ENCODE measurements at regions not wholly inside any gene's neighbourhood (a gene's known extent, or its start where the extent isn't known, plus 50 kb on each side); places are given as distances from the start of the nearest gene placed in this dataset.

DNA sequence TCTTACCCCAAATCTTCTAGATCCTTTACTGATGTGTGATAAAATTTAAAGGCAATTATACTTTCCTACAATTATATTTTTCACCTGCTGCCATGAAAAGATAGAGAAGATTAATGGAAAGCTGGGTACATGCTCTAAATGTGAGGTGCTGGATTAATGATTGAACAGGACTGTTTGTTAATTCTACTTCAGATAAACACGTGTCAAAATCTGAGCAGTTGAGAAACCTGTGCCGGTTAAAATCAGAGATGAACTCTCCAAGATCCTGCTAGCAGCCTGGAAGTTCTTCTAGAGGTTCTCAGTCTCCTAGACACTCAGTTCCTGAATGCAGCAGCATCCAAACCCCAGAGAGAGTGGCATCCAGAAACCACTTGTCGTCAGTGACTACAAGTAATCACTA, 69.2 kb downstream of the INHBA start:
- DNase-seq: no peak
- H3K4me1 ChIP-seq (replicated peaks in 1 of 2): no peaks in the 10 kb centered on the region
- H3K27ac ChIP-seq: no peak overlapping the region
- TF ChIP-seq POLR2A (IDR thresholded peaks at IDR 0.05): no peak
- TF ChIP-seq CTCF (IDR thresholded peaks at IDR 0.05): no peak
- no peaks in the 10 kb centered on the region for H3K9me3 ChIP-seq (replicated peaks in 1 of 3)
- H3K36me3 ChIP-seq (replicated peaks in 1 of 2): no peaks in the 10 kb centered on the region
- H3K4me3 ChIP-seq: no peak overlapping the region
- no peaks in the 10 kb centered on the region for H3K27me3 ChIP-seq
- intact Hi-C loops (cut with DNase I): no loop called here
- 76 to 84% (median 80%) methylated on average over 3 of the region's 3 CpGs for WGBS, 4 donors

- intact Hi-C loops (cut with DNase I): no loop called here
- Histone ChIP-seq H3K9me3 (replicated peaks in 1 of 3) (no peaks in the 10 kb centered on the region), H3K36me3 (replicated peaks in 1 of 2) (no peaks in the 10 kb centered on the region), H3K4me1 (replicated peaks in 1 of 2) (no peaks in the 10 kb centered on the region), H3K27me3 (no peaks in the 10 kb centered on the region), H3K27ac (no peak overlapping the region), H3K4me3 (no peak overlapping the region)
- TF ChIP-seq POLR2A (IDR thresholded peaks at IDR 0.05): no peak
- TF ChIP-seq CTCF (IDR thresholded peaks at IDR 0.05): no peak
- no peak for DNase-seq
- 63 to 86% (median 75%) methylated on average over 4 of the region's 4 CpGs for WGBS, 4 donors
Observed at GRCh38 chr7:41630741-41631140, 72.1 kb downstream of the INHBA start.

GRCh38 chr7:41629711-41630111, 73.2 kb downstream of the INHBA start:
- Histone ChIP-seq H3K9me3 (replicated peaks in 1 of 3) (no peaks in the 10 kb centered on the region), H3K36me3 (replicated peaks in 1 of 2) (no peaks in the 10 kb centered on the region), H3K4me1 (replicated peaks in 1 of 2) (no peaks in the 10 kb centered on the region), H3K27me3 (no peaks in the 10 kb centered on the region), H3K27ac (no peak overlapping the region), H3K4me3 (no peak overlapping the region)
- DNase-seq: no peak
- intact Hi-C loops (cut with DNase I): no loop called here
- TF ChIP-seq POLR2A (IDR thresholded peaks at IDR 0.05): no peak
- no peak for TF ChIP-seq CTCF (IDR thresholded peaks at IDR 0.05)
- 75 to 92% (median 88%) methylated on average over 1 of the region's 1 CpG for WGBS, 4 donors

DNA sequence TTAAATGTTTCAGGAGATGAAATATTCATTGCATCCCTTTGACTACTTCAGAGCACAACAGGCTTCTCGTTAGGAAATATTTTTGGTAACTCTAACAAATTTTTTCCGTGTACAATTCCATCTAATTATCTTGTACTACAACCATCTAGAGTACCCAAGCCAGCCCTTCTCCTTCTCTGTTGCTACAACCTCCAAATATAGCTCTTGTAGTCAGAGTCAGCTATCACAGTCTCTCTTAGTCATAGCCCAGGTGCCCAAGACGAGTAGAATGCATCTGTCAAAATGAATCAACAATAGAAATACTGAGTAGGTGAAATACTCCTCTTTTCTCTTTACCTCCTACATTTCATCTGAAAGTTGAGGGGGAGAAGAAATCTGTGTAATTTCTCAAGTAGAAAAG, 74.0 kb downstream of the INHBA start:
- no peaks in the 10 kb centered on the region for H3K9me3 ChIP-seq (replicated peaks in 1 of 3)
- TF ChIP-seq POLR2A (IDR thresholded peaks at IDR 0.05) (no peak), CTCF (IDR thresholded peaks at IDR 0.05) (no peak)
- no peaks in the 10 kb centered on the region for H3K4me1 ChIP-seq (replicated peaks in 1 of 2)
- H3K36me3 ChIP-seq (replicated peaks in 1 of 2): no peaks in the 10 kb centered on the region
- no peaks in the 10 kb centered on the region for H3K27me3 ChIP-seq
- intact Hi-C loops (cut with DNase I): no loop called here
- WGBS, 4 donors: 44 to 58% (median 54%) methylated on average over 3 of the region's 3 CpGs
- H3K4me3 ChIP-seq: no peak overlapping the region
- no peak overlapping the region for H3K27ac ChIP-seq
- no peak for DNase-seq
